NOMO-1 treated with DMSO at 0.1 percent for 48 hours (cell line): ENCODE measurements at regions not wholly inside any gene's neighbourhood (a gene's known extent, or its start where the extent isn't known, plus 50 kb on each side); places are given as distances from the start of the nearest gene placed in this dataset.
A peak's percentile ranks its signal among the peaks of the same experiment; 100 is the strongest.

Experiments
- DNase-seq: peaks from one replicate; lab custom pipeline; 2025; ENCODE audit not compliant: unreplicated experiment; lab: John Stamatoyannopoulos, UW

GRCh38 chr10:3493621-3494020, 291.4 kb downstream of the KLF6 start:
- DNase-seq, result peak; percentile 1

DNA sequence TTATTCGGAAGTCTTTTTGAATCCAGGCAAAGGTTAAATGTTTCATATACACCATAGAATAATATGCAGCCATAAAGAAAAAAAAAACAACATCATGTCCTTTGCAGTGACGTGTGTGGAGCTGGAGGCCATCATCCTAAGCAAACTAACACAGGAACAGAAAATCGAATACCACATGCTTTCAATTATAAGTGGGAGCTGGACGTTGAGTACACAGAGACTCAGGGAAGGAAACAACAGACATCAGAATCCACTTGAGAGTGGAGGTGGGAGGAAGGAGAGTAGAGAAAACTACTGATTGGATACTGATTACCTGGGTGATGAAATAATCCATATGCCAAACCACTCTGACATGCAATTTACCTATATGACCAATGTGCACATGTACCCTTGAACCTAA, 293.4 kb downstream of the KLF6 start:
- DNase-seq, result no peak

GRCh38 chr10:3487228-3487627, 297.8 kb downstream of the KLF6 start:
- no peak for DNase-seq

GRCh38 chr10:3486346-3487065, 298.5 kb downstream of the KLF6 start:
- no peak for DNase-seq

- DNase-seq, result peak; percentile 80
Measured at GRCh38 chr10:3485057-3485686, 299.8 kb downstream of the KLF6 start.

DNA sequence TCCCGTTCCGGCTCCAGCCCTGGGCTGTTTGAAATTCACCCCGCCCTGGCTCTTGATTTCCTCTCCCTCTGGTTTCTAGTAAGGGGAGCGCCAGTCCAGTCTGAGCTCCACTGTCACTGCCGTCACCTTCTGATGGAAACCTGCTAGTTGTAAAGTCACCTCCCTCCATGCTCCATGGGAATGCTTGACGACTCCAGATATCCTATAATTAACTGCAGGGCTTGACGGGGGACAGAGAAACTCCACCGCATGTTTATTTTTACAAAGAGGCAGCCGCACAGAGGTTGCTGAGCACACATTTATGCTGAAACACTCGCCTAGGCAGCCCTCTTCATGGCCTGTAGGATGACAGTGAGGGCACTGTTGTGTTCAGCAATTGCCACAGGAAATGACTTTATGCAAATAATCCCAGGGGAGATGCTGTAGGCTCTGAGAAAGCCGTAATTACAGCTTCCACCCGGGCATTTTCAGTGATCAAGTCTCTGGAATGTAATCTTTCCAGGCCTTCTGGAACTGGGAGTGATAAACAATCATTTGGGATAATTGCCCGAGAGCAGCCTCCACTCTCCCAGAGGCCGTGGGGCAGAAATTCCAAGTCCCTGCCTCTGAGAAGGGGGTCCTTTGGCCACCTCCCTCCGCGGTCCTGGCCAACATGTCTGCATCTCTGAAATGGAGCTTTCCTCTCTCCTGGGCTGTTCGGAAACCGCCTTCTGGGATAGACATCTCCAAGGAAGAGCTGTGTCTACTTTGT, 300.5 kb downstream of the KLF6 start:
- DNase-seq, result no peak

DNA sequence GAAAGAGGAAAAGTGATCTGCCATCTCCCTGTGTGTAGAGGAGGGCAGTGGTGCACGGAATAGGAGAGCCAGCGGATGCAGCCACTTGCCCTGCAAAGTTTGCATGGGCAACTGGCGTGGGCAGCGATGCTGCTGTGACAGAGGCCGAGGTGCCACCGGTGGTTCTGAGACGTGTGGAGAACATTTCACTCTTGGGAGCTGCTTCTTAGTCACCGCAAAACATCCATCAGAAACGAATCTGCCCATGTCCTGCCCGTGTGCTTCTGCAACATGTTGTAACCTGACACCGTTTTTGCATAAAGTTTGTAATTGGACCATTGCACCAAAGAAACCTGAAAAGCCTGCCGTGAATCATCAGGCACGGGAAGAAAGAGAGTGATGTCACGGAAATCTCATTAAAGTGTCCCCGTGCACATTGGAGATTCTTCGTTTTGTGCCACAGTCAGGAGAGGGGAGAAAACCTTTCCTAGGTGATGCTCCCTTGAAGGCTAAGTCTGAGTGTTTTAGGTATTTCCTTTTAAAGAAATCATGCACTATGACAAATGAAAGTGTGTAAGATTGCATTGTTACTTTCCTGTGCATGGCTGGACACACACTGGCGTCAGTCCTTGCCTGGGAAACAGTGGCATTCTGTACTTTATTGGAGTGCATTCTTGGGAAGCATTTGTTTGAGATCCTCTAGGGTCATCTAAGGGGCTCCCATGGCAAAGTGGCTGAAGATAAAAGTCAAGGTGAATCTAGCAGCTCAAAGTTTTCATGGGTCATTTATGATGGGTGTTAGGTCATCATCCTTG, 302.6 kb downstream of the KLF6 start:
- peak; percentile 94 for DNase-seq

GRCh38 chr10:3481496-3481895, 303.5 kb downstream of the KLF6 start:
- DNase-seq, result no peak

- DNase-seq, result no peak
Measured at GRCh38 chr10:3480990-3481315, 304.1 kb downstream of the KLF6 start.

DNA sequence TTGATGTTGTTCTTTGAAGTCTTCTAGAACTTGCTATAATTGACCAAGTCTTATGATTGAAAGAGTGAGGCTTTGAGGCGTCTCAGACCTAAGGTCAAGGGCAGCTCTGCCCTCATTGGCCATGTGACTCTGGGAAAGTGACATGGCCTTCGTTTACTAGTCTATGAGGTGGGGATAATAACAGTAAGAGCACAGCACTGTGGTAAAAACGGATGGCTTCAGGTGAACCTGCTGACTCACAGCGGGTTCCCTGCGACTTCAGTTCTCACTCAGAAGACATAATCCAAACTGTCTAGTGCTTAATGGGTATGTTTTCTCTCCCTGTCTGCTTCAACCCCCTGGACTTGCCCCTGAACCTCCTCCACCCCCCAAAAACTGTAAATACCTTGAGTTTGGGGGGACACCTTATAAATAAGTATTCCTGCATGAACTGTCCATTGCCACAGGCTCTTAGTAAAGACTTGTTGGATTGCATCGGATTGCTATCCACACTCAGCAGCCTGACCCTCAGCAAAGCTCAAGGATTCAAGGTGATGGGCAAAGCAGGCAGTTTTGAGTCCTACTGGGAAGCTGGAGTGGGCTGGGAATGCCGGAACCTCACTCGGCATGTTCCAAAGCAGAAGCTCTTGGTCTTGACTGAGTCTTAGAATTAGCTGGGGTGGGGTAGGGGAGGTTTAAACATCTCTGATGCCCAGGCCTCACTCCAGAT, 304.6 kb downstream of the KLF6 start:
- DNase-seq, result no peak

GRCh38 chr10:3478632-3479240, 306.2 kb upstream of the PITRM1 start:
- DNase-seq, result no peak

DNA sequence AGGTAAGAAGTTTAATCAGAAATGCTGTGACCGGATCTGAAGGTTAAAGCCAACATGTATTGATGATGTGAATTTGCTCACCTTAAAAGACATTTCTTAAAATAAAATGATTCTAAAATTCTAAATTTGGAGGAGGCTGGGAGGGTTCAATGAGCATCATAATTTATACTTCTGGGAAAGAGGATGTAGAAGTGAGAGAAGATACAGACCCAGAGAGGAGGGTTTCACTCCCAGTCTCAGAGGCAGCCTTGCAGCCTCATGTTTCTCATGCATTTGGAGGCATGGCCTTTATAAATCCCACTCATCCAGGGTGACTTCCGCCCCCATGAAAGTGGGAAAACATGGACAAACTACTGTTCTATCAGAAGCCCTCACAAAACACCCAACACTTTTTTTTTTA, 305.6 kb upstream of the PITRM1 start:
- DNase-seq, result no peak

GRCh38 chr10:3477683-3478082, 305.1 kb upstream of the PITRM1 start:
- DNase-seq, result no peak

- DNase-seq, result no peak
Measured at GRCh38 chr10:3476640-3477448, 304.3 kb upstream of the PITRM1 start.

DNA sequence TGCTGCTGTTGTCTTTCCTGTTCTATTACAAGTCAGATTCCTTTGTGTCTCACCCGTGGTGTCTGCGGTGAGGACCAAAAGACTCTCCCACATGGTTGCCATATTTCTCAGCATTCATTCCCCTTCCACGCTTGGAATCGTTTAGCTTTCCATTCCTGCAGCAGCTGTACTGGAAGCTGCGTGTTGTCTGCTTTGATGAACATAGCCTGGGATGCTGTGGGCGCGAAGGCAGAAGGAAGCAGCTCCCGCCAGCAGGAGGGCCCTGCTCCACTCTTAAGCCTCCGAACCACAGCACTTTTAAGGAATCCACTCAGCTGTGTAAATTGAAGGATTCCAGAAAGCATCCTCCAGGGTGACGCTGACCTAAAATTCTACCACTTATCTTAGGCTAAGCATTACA, 303.6 kb upstream of the PITRM1 start:
- DNase-seq, result no peak

- DNase-seq, result no peak
Measured at GRCh38 chr10:3475367-3475766, 302.8 kb upstream of the PITRM1 start.

DNA sequence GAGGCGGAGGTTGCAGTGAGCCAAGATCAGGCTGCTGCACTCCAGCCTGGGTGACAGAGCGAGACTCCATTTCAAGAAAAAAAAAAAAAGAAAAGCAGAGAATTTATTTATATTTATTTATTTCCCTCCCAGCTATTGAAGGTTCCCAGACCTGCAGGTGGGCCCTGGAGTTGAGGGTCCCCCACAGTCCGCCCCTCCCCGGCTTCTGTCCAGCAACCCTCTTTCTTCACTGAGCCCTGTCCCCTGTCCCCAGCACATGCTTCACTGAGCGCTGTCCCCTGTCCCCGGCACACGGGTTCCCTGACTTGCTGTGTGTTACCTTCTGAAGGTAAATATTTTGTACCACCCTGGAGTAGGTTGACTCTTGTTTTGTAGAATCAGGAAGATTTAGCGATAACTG, 301.7 kb upstream of the PITRM1 start:
- no peak for DNase-seq

DNA sequence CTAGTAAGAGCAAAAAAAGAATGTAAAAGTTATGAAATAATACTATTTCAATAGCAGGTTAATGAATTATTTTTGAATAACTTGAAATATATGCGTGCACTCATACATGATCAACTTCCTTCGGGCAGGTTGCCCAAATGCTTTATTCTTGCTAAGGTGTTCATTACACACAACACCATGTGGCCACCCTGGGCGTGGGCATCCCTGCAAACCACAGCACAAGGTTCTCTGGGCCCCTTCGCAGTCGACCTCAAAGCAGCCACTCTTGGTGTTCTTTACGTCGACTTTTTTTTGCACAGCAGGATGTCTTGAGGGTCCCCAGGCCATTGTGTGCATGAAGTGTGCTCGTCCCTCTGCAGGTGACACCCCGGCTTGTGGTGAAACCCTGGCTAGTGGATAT, 300.7 kb upstream of the PITRM1 start:
- DNase-seq, result no peak

- DNase-seq, result peak; percentile 70
Measured at GRCh38 chr10:3472287-3473051, 299.9 kb upstream of the PITRM1 start.
